Choroid plexus epithelial cell (primary cell): ENCODE measurements at regions not wholly inside any gene's neighbourhood (a gene's known extent, or its start where the extent isn't known, plus 50 kb on each side); places are given as distances from the start of the nearest gene placed in this dataset.

ENCODE experiments used
- DNase-seq: peaks from one replicate; pipeline ENCODE4 v3.0.0-alpha.2; 2010; ENCODE audit warnings: low read depth
- H3K4me3 ChIP-seq: 2 replicates; pipeline ENCODE4 v1.5.1; 2011; ENCODE audit warnings: low read depth, mild to moderate bottlenecking, control low read depth, low read length, moderate library complexity
- CTCF ChIP-seq: conservative IDR thresholded peaks from 2 replicates; pipeline ENCODE4 v1.5.1; 2011; ENCODE audit warnings: low read depth, mild to moderate bottlenecking, control low read depth, inconsistent platforms, low read length, moderate library complexity

- DNase-seq, result no peak
- TF ChIP-seq CTCF, result no peak
- H3K4me3 ChIP-seq, result no peak overlapping the region
Measured at GRCh38 chr12:75882421-75882820, 149.2 kb downstream of the PHLDA1 start.

- DNase-seq, result peak; percentile 41
- TF ChIP-seq CTCF, result no peak
- no peak overlapping the region for H3K4me3 ChIP-seq
Measured at GRCh38 chr12:75881920-75882319, 149.7 kb downstream of the PHLDA1 start.

GRCh38 chr12:75877763-75878621 is 153.6 kb downstream of the PHLDA1 start:
- peak overlapping the region; percentile 11 for H3K4me3 ChIP-seq
- no peak for TF ChIP-seq CTCF
- peak; percentile 86 for DNase-seq

GRCh38 chr12:75876832-75877762 is 154.5 kb downstream of the PHLDA1 start:
- peak; percentile 57 for DNase-seq
- H3K4me3 ChIP-seq, result no peak overlapping the region
- no peak for TF ChIP-seq CTCF

- no peak overlapping the region for H3K4me3 ChIP-seq
- TF ChIP-seq CTCF, result no peak
- no peak for DNase-seq
Measured at GRCh38 chr12:75874441-75874840, 157.1 kb downstream of the PHLDA1 start.

- no peak overlapping the region for H3K4me3 ChIP-seq
- TF ChIP-seq CTCF, result no peak
- DNase-seq, result no peak
Measured at GRCh38 chr12:75872762-75873161, 158.8 kb downstream of the PHLDA1 start.
